GM18873 (cell line): ENCODE measurements at regions not wholly inside any gene's neighbourhood (a gene's known extent, or its start where the extent isn't known, plus 50 kb on each side); places are given as distances from the start of the nearest gene placed in this dataset.
"Not testable (repeated sequence)": the region's sequence is repeated elsewhere in the genome, so short reads cannot be mapped to it uniquely, and the experiment has no call there.

Source experiments
- ATAC-seq: cut with Tn5 transposase; IDR thresholded peaks from one replicate; pipeline ENCODE4 v1.9.1; 2021; ENCODE audit warnings: mild to moderate bottlenecking, moderate library complexity, moderate number of reproducible peaks; ENCODE audit not compliant: unreplicated experiment, low FRiP score

DNA sequence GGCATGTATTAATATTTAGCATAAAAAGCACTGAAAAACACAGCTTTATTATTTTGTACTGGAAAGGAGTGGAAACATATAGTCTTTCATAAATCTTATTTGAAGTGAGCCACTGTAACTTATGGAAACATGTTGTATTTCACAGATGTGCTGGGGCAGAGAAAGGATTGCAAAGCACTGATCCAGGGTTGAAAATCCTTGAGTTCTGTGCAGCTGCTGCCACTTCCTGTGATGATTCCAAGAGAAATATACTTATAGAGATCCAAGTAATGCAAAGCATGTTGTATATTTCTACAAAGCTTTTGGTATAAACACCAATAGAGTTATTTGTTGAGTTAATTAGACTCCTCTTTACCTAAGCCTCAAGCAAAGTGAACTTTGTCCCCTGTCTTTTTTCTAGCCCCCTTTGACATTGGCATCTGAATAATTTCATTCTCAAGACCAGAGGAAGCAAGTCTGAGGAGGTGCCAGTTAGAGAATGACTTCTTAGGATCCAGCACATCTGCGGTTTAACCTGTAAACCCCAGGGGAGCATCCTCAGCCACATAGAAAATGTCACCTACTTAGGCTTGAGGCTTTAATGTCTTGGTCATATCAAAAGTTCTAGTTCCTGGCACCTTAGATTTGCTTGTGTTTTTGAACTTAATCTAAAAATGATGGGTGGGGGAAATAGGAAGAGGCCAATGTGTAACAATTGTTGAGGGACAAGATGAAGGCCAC is 173.3 kb downstream of the FASLG start:
- no peak for ATAC-seq

DNA sequence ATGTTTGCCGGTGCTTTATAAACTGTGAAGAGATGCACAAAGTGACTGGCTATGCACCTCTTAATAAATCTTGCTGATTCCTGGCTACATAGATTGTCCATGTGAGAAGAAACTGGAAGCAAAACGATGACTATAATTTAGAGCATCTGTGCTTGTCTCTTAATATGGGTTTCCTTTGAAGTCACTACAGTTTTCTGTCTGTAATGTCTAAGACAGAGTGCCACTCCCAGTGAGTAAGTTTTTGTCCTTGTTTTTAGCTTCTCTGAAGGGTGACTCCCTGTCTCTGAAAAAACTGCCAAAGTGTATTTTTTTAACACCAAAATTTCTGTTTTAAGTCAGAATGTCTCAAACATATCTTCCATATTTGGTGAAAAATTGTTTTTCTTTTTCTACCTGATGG is 175.1 kb downstream of the FASLG start:
- ATAC-seq = no peak

DNA sequence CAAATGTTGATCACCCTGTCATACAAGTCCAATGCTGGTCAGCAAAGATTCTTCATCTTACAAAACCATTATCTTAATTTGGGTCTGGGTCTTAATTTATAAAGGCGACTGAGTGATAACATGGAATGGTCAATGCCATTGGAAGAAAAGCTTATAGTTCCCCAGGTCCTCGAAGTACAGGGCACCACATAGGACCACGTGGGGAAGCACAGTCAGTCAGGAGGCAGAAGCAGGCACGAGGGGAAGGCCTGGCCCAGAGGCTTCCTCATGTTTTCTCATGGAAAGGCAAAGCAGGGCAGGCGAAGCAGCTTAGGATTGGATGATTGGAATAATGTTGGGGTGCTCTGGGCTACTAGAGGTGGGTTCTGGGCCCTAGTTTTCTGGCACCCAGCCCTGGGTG is 175.7 kb downstream of the FASLG start:
- ATAC-seq = no peak

DNA sequence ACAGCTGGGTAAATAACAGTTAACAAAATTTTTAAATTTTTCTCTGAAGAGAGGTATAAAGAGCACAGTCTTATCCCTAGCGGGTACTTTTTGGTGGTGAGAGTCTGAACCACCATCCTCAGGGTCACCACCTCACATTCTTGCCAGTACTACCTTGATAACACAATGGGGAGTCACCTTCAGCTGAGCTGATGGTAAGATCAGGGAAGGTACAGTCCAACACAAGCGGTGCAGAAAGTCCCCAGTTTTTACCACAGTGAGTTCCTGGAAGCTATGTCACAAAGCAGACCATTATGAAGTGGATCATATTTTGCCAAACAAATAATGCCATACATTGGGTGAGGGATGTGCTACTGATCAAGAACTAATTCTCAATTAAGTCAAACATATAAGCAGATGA is 176.9 kb downstream of the FASLG start:
- no peak for ATAC-seq

DNA sequence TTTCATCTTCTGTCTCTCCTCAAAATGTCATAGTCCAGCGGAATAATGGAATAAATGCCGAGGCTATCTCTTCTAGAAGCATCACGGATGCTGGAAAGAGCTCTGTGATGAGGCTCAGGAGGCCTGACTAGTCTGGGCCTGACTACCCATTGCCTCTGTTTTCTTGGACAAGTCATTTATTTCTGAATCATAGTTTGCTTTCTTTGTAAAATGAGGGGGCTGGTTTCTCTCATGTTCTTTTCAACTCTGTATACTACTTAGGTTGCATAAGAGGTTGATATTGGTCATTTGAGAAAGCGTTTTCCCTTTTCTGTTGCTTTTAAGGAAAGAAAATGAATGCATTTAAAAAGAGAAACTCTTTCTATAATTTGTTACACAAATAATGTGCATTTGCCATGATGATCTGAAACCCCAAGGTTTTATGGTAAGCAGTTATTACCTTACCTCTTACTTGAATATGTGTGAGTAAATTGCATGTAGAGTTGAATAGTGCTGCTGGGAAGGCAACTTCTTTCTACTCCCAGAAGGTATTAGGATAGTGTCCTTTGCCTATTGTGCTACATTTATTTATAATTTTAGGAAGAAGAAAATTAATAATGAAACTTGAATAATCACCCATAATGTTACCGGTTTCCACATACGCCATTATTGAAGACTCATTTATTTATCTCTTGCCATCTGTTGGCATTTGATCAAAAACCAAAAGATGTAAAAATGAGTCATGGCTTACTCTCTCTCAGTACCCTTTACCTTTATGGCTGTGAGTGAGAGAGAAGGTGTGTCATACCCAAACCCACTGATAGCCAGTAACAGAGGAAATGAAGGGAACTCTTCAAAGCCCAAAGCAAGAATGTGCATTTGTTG is 179.1 kb downstream of the FASLG start:
- ATAC-seq = no peak

DNA sequence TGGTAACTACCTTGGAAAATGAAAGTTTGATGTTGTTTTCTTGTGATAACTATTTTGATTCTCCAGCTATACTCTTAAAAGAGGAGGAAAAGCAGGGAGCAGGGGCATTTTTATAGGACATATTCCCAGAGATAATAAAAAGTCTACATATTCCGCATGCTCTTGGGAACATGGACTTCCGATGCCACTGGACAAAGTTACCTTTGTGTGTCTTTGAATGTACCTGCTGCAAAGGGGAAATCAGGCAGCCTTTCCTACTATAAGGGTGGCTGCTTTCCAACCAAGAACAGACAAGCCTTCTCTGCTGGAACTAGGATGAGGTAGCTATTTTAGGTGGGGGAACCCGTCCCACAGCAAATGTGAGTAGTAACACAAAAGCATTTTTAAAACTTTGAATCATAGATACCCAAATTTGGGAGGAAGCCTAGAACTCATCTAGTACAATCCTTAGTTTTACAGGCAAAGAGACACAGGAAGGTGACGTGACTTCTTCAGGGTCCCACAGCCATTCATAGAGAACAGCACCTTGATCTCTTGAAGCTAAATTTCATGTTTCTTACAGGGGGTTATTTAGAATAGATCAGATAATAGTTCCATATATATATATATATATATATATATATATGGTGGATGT is 179.9 kb downstream of the FASLG start:
- no peak for ATAC-seq

DNA sequence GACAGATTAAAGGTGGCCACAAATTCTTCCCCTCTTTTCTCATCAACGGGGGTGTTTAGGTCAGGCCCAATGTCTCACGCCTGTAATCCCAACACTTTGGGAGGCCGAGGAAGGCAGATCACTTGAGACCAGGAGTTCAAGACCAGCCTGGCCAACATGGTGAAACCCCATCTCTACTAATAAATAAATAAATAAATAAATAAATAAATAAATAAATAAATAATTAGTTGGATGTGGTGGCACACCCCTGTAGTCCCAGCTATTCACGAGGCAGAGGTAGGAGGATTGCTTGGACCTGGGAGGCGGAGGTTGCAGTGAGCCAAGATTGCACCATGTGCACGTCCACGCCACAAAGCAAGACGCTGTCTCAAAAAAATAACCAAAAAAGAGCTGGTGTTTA is 180.7 kb downstream of the FASLG start:
- not testable (repeated sequence) for ATAC-seq

DNA sequence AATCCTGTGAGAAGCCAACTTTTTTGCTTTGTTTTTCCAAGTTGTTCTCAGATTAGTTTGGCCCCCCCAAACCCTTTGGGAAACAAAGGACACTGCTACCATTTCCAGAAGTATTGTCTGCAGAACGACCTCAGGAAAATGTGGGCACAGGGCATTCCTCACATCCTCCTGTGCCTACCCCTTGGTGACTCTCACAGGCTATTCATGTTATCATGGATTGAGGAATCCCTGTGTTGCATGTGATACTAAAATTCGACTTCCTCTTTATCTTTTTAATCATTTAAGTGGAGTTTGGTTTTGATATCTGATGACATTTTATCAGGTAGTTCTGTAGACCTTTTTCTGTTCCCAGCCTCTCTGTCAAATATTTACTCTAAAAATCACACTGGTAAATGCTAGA is 184.5 kb downstream of the FASLG start:
- no peak for ATAC-seq

DNA sequence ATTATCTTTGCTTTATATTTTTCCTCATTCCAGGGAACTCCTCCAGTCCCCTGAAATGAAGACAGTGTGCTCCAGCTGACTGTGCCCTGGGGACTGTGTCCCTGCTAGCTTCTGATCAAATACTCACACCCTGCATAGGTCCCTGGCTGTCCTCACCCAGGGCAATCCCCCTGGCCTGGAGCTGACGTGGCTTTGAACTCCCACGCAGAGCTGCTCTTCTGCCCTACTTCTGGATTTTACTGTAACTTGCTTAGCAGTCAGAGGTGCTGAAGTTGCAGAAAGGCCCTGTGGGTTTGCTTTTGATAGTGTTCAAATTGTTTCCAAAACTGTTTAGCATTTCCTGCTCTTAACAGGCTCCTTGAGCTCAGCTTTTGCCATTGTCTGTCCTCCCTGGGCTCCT is 186.5 kb downstream of the FASLG start:
- ATAC-seq = no peak

DNA sequence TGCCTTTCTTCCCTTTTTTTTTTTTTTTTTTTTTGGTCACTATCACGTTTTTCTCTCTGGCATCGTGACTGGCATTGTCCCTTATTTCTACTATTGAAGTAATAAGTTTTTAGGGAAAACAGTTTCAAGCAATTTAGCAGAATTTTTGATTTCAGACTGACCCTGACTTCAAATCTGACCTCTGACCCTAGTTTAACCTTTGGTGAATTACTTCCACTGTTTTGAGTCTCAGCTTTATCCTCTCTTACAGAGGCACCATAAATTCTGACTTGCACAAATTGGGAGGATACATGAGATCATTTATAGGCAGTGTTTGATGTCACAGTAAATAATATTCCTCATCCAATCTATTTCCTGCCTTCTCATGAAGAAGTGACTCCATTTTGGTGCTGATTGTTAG is 187.0 kb downstream of the FASLG start:
- ATAC-seq = no peak

DNA sequence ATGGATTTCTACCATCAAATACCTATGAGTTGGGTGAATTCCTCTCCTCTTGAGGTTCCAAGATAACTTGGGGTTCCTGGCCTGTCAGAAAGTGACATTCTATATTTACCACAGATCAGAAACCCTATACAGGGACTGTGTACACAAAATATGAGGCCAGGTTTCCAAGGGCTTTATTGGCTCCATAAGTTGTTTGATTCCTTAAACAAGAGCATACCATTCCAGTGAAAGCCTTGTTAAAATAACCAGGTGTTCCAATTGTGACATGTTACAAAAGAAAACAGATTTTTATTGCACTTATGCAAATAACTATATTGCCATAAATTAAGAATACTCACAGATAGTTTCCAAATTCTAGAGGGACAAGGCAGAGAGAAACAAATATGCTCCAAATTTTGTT is 188.9 kb downstream of the FASLG start:
- ATAC-seq = not testable (repeated sequence)

DNA sequence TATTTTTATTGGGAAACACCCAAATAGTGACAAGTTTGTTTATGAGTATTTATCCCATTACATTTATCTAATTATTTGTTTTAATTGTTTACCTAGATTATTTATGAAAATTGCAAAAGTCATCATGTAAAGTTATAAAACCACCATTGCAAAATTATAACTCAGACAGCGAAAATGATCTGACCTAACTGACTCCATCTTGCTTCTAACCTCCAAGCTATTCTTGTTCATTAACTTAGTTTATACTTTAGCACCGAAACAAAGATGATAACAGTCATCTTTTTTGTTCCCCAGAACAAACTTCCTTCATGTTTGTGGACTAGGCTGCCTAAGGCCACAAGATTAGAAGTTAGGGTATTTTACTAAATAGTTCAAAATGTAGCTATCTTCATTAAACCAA is 190.8 kb downstream of the FASLG start:
- no peak for ATAC-seq

DNA sequence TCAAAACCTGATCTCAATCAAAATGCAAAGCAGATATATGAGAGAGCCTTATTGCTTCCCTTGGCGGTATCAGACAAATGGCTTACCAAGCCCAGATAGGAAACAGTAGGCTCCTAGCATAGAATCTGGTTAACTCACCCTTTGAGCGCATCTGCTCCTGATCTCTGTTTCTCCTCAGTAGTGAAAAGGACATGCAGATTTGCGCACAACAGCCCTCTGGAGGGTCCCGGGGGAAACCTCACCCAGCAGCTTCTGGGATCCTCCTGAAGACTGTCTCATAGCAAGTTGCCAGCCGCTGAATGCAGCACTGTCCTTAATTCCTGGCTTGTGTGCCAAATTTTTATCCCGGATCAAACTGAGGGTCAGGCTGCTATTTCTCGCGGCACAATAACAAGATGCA is 192.2 kb downstream of the FASLG start:
- ATAC-seq = no peak

DNA sequence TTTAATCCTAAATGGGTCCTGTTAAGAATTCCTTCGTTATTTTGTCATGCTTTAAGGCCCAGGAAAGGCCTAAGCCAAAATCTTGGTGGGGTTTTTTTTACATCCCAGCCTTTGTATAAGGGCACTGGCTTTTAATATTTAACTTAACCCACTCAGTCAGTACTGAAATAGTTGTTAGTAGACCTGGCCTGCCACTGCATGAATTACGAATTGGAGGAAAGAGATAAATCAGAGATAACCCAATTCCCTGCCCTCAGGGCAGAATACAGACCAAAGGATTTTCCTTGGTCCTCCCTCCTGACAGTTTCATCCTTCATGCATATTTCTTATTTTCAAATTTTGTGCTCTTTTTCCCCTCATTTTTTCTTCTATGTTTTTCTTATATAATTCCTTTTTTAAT is 193.0 kb downstream of the FASLG start:
- no peak for ATAC-seq

DNA sequence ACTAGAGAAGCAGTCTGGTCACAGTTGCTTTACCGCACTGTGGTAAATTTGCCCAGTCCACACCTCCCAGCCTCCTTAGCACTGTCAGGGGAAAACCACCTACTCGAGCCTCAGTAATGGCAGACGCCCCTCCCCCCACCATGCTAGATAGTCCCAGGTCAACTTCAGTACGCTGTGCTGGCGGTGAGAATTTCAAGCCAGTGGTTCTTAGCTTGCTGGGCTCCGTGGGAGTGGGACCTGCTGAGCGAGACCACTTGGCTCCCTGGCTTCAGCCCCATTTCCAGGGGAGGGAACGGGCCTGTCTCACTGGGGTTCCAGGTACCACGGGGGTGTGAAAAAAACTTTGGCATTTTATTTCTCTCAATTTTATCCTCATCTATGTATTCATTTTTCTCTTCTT is 194.8 kb downstream of the TNFSF18 start:
- ATAC-seq = not testable (repeated sequence)

DNA sequence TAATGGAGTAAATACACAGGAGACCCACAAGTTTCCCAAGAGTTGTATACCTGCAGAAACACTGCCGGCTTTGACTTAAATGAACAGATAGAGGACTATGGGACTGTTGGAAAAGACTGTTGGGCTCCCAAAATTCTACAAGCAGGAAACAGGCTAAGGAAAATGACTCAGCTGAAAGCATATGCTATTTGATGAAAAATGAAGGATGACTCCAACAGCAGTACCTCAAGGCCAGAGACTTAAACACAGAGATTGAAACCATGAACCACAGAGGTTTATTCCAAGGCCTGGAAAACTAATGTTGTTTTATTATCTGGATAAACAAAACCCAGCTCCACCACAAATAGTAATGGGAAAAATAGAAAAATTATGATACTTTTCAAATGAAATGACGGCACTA is 187.7 kb downstream of the TNFSF18 start:
- no peak for ATAC-seq

DNA sequence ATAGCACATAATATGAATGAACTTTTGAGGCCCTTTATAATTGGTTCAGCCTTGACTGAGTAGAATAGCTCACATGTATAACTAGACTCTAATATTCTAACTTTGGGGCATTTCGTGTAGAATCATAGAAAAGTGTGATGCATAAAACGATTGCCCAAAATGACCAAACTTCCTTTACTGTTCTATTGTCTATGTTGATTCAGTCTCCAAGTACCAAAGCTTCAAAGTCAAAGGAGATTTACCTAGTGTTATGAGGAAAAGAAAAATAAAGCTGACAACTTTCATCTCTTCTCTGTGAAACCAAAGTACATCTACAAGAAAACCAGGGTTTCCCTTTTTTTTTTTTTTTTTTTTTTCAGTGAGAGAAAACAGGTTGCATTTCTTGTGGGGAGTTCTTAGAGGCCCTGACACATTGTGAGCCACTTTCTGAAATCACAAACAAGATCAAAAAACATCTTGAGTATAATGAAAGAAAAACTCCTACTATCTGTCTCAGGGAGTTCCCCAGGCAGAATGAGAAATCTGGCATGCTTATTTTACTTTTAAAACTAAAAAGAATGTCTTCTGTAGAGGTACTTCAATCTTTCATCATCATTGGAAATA is 183.4 kb downstream of the TNFSF18 start:
- no peak for ATAC-seq

DNA sequence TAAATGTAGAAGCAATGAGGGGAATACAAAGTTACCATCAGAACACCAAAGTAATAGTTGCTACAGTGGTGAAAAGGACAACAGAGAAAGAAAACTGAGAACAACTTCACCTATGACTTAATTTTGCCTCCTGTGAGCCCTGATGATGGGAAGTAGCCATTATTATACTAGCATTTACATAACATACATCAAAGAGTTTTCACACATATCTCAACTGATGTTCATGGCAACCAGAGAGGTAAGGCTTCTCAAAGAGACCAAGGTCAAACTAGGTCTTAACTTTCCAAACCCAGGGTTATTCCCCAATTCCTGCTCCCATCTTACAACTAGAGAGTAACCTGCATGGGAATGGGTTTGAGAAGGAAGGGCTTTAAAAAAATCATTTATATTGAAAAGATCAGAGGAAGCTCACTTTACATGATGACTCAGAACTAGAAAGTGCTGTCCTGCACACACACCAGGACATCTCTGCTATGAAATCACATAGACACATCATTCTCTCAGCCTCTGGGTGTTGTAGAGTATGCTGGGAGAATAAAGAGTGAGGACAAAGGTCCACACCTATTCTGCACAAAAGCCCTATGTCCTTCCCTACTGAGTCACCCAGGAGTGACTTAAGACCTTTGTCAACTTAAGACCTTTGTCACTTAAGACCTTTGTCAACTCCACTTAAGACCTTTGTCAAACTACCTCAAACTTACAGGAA is 179.7 kb downstream of the TNFSF18 start:
- no peak for ATAC-seq

DNA sequence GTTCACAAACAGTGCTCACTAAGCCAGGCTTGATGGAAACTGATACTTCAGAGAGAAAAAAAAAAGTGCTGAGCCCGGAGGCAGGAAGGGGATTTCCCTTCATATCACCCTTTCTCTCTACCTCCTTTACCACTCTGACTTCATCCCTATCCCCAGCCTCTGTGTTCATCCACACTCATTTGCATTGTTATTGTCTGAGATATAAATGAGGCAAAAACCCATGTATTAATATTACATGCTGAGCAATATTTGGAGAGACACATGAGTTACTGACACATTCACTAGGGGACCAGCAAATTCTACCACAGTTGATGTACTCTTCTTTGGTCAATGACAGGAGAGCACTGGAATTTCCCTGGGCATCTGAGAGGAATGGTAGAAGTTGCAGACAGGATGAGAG is 175.8 kb downstream of the TNFSF18 start:
- ATAC-seq = no peak

DNA sequence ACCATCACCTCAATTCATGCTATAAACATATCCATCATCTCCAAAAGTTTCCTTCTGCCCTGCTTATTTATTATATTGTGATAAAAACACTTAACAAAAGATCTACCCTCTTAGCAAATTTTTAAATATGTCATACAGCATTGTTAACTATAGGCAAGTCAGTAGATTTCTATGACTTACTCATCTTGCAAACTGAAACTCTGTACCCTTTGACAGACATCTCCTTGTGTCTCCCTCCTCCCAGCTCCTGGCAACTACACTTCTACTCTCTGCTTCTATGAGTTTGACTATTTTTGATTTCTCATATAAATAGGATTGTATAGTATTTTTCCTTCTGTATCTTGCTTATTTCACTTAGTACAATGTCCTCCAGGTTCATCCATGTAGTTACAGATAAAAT is 174.8 kb downstream of the TNFSF18 start:
- ATAC-seq = no peak

DNA sequence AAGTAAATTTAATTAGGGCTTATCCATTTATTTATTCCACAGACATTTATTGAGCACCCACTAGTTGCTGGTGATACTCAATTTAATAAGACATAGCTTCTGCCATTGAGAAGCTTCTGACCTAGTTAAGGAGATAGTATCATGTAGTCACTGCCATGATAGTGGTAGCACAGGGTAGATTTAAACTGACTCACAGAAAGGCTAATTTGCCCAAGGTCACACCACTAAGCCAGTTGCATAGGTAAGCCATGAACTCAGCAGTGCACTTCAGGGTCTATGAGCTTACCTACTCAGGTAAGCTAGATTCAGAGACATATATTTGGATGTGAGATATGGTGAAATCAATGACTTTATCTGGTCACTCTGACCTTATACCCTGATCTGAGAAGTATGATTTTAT is 168.4 kb downstream of the TNFSF18 start:
- ATAC-seq = no peak
